SK-N-SH (cell line): ENCODE measurements at regions not wholly inside any gene's neighbourhood (a gene's known extent, or its start where the extent isn't known, plus 50 kb on each side); places are given as distances from the start of the nearest gene placed in this dataset.

Experiments used
- CTCF ChIA-PET: fragments of 300-600, 350-600 bp; formaldehyde crosslinking; extraction: SDS; loops from one replicate; lab custom pipeline; 2021; lab: Yijun Ruan, JAX
- POLR2A ChIA-PET: fragments of 350-600 bp; sonication (Branson Sonifier 250); formaldehyde crosslinking; extraction: SDS; loops from one replicate; lab custom pipeline; 2020; ENCODE audit warnings: antibody characterized with exemption, inconsistent platforms; lab: Yijun Ruan, JAX
- DNase-seq: peaks from one replicate; pipeline ENCODE4 v3.0.0; 2012
- H2AFZ ChIP-seq: fragments of 200-600 bp; sonication (generic); 2 replicates; pipeline ENCODE4 v1.8.1; 2016; ENCODE audit warnings: antibody characterized with exemption, mild to moderate bottlenecking, low read depth
- H3F3A ChIP-seq: fragments of 200-600 bp; sonication (generic); replicated peaks from 2 replicates; pipeline ENCODE3; 2016; ENCODE audit warnings: antibody characterized with exemption, mild to moderate bottlenecking; ENCODE audit not compliant: insufficient read depth
- H3K27ac ChIP-seq, 2 experiments: fragments of 200-500 bp in 1 of 2; fragments of 200-600 bp in 1 of 2; sonication (Bioruptor generic) in 1 of 2; sonication (generic), shearing (Covaris generic) in 1 of 2; 2 replicates each; pipeline versions ENCODE4 v1.5.1 to v1.6.1; 2014 to 2016; ENCODE audit warnings: low read depth in 2 of 2, inconsistent platforms in 1 of 2, low read length in 1 of 2, mild to moderate bottlenecking in 1 of 2, mixed read lengths in 1 of 2
- H3K27me3 ChIP-seq: fragments of 200-600 bp; sonication (generic), shearing (Covaris generic); 2 replicates; pipeline ENCODE4 v1.6.1; 2016; ENCODE audit warnings: mixed run types; ENCODE audit not compliant: insufficient read depth
- H3K36me3 ChIP-seq, 2 experiments: fragments of 200-500 bp in 1 of 2; fragments of 200-600 bp in 1 of 2; sonication (Bioruptor generic) in 1 of 2; sonication (generic) in 1 of 2; replicated peaks in 1 of 2; 2 replicates each; pipeline versions ENCODE3 to v1.5.1; 2014 to 2016; ENCODE audit warnings: low read length in 1 of 2, mild to moderate bottlenecking in 1 of 2; ENCODE audit not compliant: insufficient read depth in 2 of 2, control insufficient read depth in 1 of 2
- H3K4me1 ChIP-seq, 2 experiments: fragments of 200-500 bp in 1 of 2; fragments of 200-600 bp in 1 of 2; sonication (Bioruptor generic) in 1 of 2; sonication (generic), shearing (Covaris generic) in 1 of 2; 2 replicates each; pipeline versions ENCODE4 v1.5.1 to v1.6.1; 2014 to 2016; ENCODE audit warnings: low read depth in 1 of 2, low read length in 1 of 2, mixed run types in 1 of 2; ENCODE audit not compliant: insufficient read depth in 2 of 2, control insufficient read depth in 1 of 2
- H3K4me2 ChIP-seq: fragments of 200-600 bp; sonication (generic), shearing (Covaris generic); 2 replicates; pipeline ENCODE4 v1.6.1; 2017; ENCODE audit warnings: mixed run types
- H3K4me3 ChIP-seq, 2 experiments: fragments of 200-500 bp in 1 of 2; fragments of 200-600 bp in 1 of 2; sonication (Bioruptor generic) in 1 of 2; sonication (generic), shearing (Covaris generic) in 1 of 2; 2 replicates each; pipeline versions ENCODE4 v1.5.1 to v1.8.1; 2014 to 2016; ENCODE audit warnings: low read depth in 2 of 2, inconsistent platforms in 1 of 2, low read length in 1 of 2, mild to moderate bottlenecking in 1 of 2, mixed read lengths in 1 of 2, moderate library complexity in 1 of 2
- H3K79me2 ChIP-seq: fragments of 200-600 bp; sonication (generic); 2 replicates; pipeline ENCODE4 v1.8.1; 2017; ENCODE audit warnings: mild to moderate bottlenecking; ENCODE audit not compliant: insufficient read depth
- H3K9ac ChIP-seq: fragments of 200-600 bp; sonication (generic); 2 replicates; pipeline ENCODE4 v1.6.1; 2017; ENCODE audit warnings: mixed run types
- H3K9me2 ChIP-seq: fragments of 200-600 bp; sonication (generic); 2 replicates; pipeline ENCODE4 v1.6.1; 2017; ENCODE audit warnings: mixed run types
- H3K9me3 ChIP-seq: fragments of 200-600 bp; sonication (generic); 2 replicates; pipeline ENCODE4 v1.6.1; 2017; ENCODE audit warnings: mixed run types, mild to moderate bottlenecking, moderate library complexity
- H4K20me1 ChIP-seq: fragments of 200-600 bp; sonication (generic); 2 replicates; pipeline ENCODE4 v1.6.1; 2017; ENCODE audit warnings: mild to moderate bottlenecking, mixed run types; ENCODE audit not compliant: insufficient read depth
- CTCF ChIP-seq: fragments of 200-600 bp; sonication (generic); IDR thresholded peaks from 2 replicates; pipeline ENCODE4 v1.6.1; 2017; ENCODE audit warnings: antibody characterized with exemption, mild to moderate bottlenecking, moderate library complexity
- ELF1 ChIP-seq: IDR thresholded peaks from 2 replicates; pipeline ENCODE4 v1.4.0; 2012
- EZH2phosphoT487 ChIP-seq: fragments of 200-600 bp; sonication (generic); IDR thresholded peaks from 2 replicates; pipeline ENCODE4 v1.6.1; 2017; ENCODE audit warnings: low read depth, mixed run types, mild to moderate bottlenecking, antibody characterized with exemption, moderate library complexity, borderline replicate concordance
- IRF3 ChIP-seq: fragments of 150-350 bp; IDR thresholded peaks from 2 replicates; pipeline ENCODE4 v1.6.1; 2016; ENCODE audit warnings: mild to moderate bottlenecking, low read depth, low read length
- JUND ChIP-seq: IDR thresholded peaks from 2 replicates; pipeline ENCODE4 v1.4.0; 2012
- MAX ChIP-seq: IDR thresholded peaks from 2 replicates; pipeline ENCODE4 v1.4.0; 2012; ENCODE audit warnings: low read depth
- MXI1 ChIP-seq: IDR thresholded peaks from 2 replicates; pipeline ENCODE4 v1.6.1; 2012; ENCODE audit warnings: mild to moderate bottlenecking, low read depth, low read length, improper control_type of control experiment
- NFIC ChIP-seq: IDR thresholded peaks from 2 replicates; pipeline ENCODE4 v1.4.0; 2012; ENCODE audit warnings: borderline replicate concordance
- NRF1 ChIP-seq: IDR thresholded peaks from 2 replicates; pipeline ENCODE4 v1.6.1; 2012; ENCODE audit warnings: low read depth, mild to moderate bottlenecking, low read length
- PBX3 ChIP-seq: IDR thresholded peaks from 2 replicates; pipeline ENCODE4; 2012
- POLR2AphosphoS5 ChIP-seq: IDR thresholded peaks from 2 replicates; pipeline ENCODE4 v1.6.1; 2012; ENCODE audit warnings: low read depth, low read length
- RCOR1 ChIP-seq: fragments of 150-350 bp; IDR thresholded peaks from 2 replicates; pipeline ENCODE4 v1.6.1; 2017; ENCODE audit warnings: antibody characterized with exemption, low read length
- REST ChIP-seq: IDR thresholded peaks from 2 replicates; pipeline ENCODE4 v1.6.1; 2012; ENCODE audit warnings: mild to moderate bottlenecking, low read depth, low read length, moderate library complexity
- RFX5 ChIP-seq: IDR thresholded peaks from 2 replicates; pipeline ENCODE4 v1.6.1; 2012; ENCODE audit warnings: mild to moderate bottlenecking, improper control_type of control experiment, low read length
- SMC3 ChIP-seq: IDR thresholded peaks from 2 replicates; pipeline ENCODE4 v1.6.1; 2012; ENCODE audit warnings: low read depth, low read length, improper control_type of control experiment
- TCF12 ChIP-seq: IDR thresholded peaks from 2 replicates; pipeline ENCODE4 v1.4.0; 2012
- USF1 ChIP-seq: IDR thresholded peaks from 2 replicates; pipeline ENCODE4 v1.4.0; 2012; ENCODE audit warnings: low read depth, borderline replicate concordance
- USF2 ChIP-seq: fragments of 150-350 bp; IDR thresholded peaks from 2 replicates; pipeline ENCODE4 v1.6.1; 2017; ENCODE audit warnings: antibody characterized with exemption, low read length, low read depth, borderline replicate concordance
- YY1 ChIP-seq: IDR thresholded peaks from 2 replicates; pipeline ENCODE4 v1.4.0; 2012; ENCODE audit warnings: low read depth, mild to moderate bottlenecking
- WGBS: methylation state at CpG from one replicate; pipeline ENCODE4 v1.1.6; 2017; ENCODE audit warnings: low lambda C conversion rate; 5-methylcytosine and 5-hydroxymethylcytosine counted together

GRCh38 chr13:44770951-44771350 lies 194.8 kb upstream of the TSC22D1 start:
- Histone ChIP-seq H3K4me2 (no peak overlapping the region), H3K9ac (no peak overlapping the region), H3F3A (no peaks in the 10 kb centered on the region), H3K4me3 (no peak overlapping the region), H3K9me3 (no peaks in the 10 kb centered on the region), H3K36me3 (no peaks in the 10 kb centered on the region), H3K9me2 (no peaks in the 10 kb centered on the region), H4K20me1 (no peaks in the 10 kb centered on the region), H3K79me2 (no peaks in the 10 kb centered on the region), H3K27ac (no peak overlapping the region), H3K27me3 (no peaks in the 10 kb centered on the region), H3K4me1 (no peaks in the 10 kb centered on the region), H2AFZ (no peak overlapping the region)
- no peak for TF ChIP-seq RCOR1
- no peak for TF ChIP-seq PBX3
- TF ChIP-seq ELF1, result no peak
- no peak for TF ChIP-seq NFIC
- no peak for TF ChIP-seq MAX
- no peak for TF ChIP-seq CTCF
- TF ChIP-seq NRF1, result no peak
- TF ChIP-seq USF2, result no peak
- no peak for TF ChIP-seq SMC3
- no peak for TF ChIP-seq REST
- TF ChIP-seq RFX5, result no peak
- TF ChIP-seq EZH2phosphoT487, result no peak
- TF ChIP-seq JUND, result no peak
- no peak for TF ChIP-seq POLR2AphosphoS5
- TF ChIP-seq TCF12, result no peak
- TF ChIP-seq USF1, result no peak
- TF ChIP-seq MXI1, result no peak
- no peak for TF ChIP-seq IRF3
- no peak for TF ChIP-seq YY1
- ChIA-PET POLR2A (no interaction called here), CTCF (no interaction called here)
- 93% methylated on average over 5 of the region's 5 CpGs for WGBS
- no peak for DNase-seq
